Sigmoid colon (tissue), 4 donors: ENCODE measurements at regions not wholly inside any gene's neighbourhood (a gene's known extent, or its start where the extent isn't known, plus 50 kb on each side); places are given as distances from the start of the nearest gene placed in this dataset.

ENCODE experiments used
- POLR2A ChIP-seq, 2 donors: fragments of 450-650 bp; IDR thresholded peaks; one replicate each; pipeline ENCODE4 v1.6.1; 2016; ENCODE audit warnings: antibody characterized with exemption in 2 of 2, mild to moderate bottlenecking in 2 of 2, moderate library complexity in 2 of 2
- POLR2AphosphoS5 ChIP-seq, 4 donors: sonication (generic); formaldehyde crosslinking; IDR thresholded peaks; one replicate each; pipeline ENCODE4 v1.6.1; 2017; ENCODE audit warnings: antibody characterized with exemption in 4 of 4
- TF ChIP-seq, protein P1 (sequence below), 4 experiments: fragments of 450-650 bp in 3 of 4; fragments of 200-600 bp in 1 of 4; IDR thresholded peaks; one replicate each; pipeline ENCODE4 v1.5.1; 2016 to 2019; ENCODE audit warnings: antibody characterized with exemption in 4 of 4, mild to moderate bottlenecking in 3 of 4, moderate library complexity in 2 of 4

GRCh38 chr2:66695226-66695735 lies 260.4 kb downstream of the MEIS1 start:
- TF ChIP-seq, protein P1, sequence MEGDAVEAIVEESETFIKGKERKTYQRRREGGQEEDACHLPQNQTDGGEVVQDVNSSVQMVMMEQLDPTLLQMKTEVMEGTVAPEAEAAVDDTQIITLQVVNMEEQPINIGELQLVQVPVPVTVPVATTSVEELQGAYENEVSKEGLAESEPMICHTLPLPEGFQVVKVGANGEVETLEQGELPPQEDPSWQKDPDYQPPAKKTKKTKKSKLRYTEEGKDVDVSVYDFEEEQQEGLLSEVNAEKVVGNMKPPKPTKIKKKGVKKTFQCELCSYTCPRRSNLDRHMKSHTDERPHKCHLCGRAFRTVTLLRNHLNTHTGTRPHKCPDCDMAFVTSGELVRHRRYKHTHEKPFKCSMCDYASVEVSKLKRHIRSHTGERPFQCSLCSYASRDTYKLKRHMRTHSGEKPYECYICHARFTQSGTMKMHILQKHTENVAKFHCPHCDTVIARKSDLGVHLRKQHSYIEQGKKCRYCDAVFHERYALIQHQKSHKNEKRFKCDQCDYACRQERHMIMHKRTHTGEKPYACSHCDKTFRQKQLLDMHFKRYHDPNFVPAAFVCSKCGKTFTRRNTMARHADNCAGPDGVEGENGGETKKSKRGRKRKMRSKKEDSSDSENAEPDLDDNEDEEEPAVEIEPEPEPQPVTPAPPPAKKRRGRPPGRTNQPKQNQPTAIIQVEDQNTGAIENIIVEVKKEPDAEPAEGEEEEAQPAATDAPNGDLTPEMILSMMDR (IDR thresholded peaks at IDR 0.05) = no peak
- no peak for TF ChIP-seq POLR2A (IDR thresholded peaks at IDR 0.05)
- no peak for TF ChIP-seq POLR2AphosphoS5 (IDR thresholded peaks at IDR 0.05)
